ENCODE measurements at regions not wholly inside any gene's neighbourhood (a gene's known extent, or its start where the extent isn't known, plus 50 kb on each side); places are given as distances from the start of the nearest gene placed in this dataset.
"Not testable (repeated sequence)": the region's sequence is repeated elsewhere in the genome, so short reads cannot be mapped to it uniquely, and the experiment has no call there.

DNA sequence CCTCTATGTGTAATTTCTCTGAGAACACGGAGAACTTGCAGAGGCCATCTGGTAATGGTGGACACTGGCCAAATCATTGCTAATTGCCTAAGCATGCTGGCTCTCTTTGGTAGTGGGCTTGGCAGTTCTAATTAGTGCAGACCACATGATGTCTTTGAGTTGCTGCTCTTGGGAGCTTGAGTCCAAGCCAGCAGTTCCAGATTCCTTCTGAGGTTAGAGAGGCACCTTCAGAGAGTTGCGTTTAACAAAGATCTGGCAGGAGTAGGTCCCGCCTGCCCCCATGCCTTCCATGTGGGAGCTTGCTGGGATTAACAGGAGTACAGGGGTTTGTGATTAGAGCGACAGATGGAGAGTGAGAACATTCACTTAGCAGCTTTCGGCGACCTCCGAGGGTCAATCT, 449.0 kb upstream of the LMCD1 start:
- TF ChIP-seq, protein P1, sequence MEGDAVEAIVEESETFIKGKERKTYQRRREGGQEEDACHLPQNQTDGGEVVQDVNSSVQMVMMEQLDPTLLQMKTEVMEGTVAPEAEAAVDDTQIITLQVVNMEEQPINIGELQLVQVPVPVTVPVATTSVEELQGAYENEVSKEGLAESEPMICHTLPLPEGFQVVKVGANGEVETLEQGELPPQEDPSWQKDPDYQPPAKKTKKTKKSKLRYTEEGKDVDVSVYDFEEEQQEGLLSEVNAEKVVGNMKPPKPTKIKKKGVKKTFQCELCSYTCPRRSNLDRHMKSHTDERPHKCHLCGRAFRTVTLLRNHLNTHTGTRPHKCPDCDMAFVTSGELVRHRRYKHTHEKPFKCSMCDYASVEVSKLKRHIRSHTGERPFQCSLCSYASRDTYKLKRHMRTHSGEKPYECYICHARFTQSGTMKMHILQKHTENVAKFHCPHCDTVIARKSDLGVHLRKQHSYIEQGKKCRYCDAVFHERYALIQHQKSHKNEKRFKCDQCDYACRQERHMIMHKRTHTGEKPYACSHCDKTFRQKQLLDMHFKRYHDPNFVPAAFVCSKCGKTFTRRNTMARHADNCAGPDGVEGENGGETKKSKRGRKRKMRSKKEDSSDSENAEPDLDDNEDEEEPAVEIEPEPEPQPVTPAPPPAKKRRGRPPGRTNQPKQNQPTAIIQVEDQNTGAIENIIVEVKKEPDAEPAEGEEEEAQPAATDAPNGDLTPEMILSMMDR (IDR thresholded peaks at IDR 0.05; ENCODE audit: low read depth, low read length, poor library complexity, severe bottlenecking): no peak
- no peak for TF ChIP-seq EZH2phosphoT487 (IDR thresholded peaks at IDR 0.05; ENCODE audit: borderline replicate concordance, low read length)
- Histone ChIP-seq H3K9me3 (ENCODE audit: control insufficient read depth, insufficient read depth, low read length) (no peaks in the 10 kb centered on the region), H3K79me2 (ENCODE audit: control insufficient read depth, low read length) (no peaks in the 10 kb centered on the region), H3K4me1 (ENCODE audit: control insufficient read depth, low read length) (no peaks in the 10 kb centered on the region), H3K36me3 (ENCODE audit: control insufficient read depth, low read length) (no peaks in the 10 kb centered on the region), H3K4me3 (ENCODE audit: low read length) (no peak overlapping the region), H3K4me2 (ENCODE audit: low read length) (no peak overlapping the region), H3K27me3 (ENCODE audit: control insufficient read depth, low read length) (no peaks in the 10 kb centered on the region), H3K9me2 (replicated peaks; ENCODE audit: control insufficient read depth, low read length) (no peaks in the 10 kb centered on the region), H3K27ac (ENCODE audit: low read depth, low read length) (no peak overlapping the region), H4K20me1 (ENCODE audit: control insufficient read depth, insufficient read depth, low read depth, low read length) (no peaks in the 10 kb centered on the region), H3F3A (ENCODE audit: control insufficient read depth, insufficient read depth) (no peaks in the 10 kb centered on the region)

DNA sequence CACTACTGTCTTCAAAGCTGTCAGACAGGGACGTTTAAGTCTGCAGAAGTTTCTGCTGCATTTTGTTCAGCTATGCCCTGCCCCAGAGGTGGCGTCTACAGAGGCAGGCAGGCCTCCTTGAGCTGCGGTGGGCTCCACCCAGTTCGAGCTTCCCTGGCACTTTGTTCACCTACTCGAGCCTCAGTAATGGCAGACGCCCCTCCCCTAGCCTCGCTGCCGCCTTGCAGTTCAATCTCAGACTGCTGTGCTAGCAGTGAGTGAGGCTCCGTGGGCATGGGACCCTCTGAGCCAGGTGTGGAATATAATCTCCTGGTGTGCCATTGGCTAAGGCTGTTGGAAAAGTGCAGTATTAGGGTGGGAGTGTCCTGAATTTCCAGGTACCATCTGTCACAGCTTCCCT, 433.5 kb upstream of the LMCD1 start:
- not testable (repeated sequence) for H3K27me3 ChIP-seq (ENCODE audit: control insufficient read depth, low read length); H3K36me3 ChIP-seq (ENCODE audit: control insufficient read depth, low read length); H3K4me2 ChIP-seq (ENCODE audit: low read length); H3K9me2 ChIP-seq (replicated peaks; ENCODE audit: control insufficient read depth, low read length); H3K4me1 ChIP-seq (ENCODE audit: control insufficient read depth, low read length); H3K4me3 ChIP-seq (ENCODE audit: low read length); H4K20me1 ChIP-seq (ENCODE audit: control insufficient read depth, insufficient read depth, low read depth, low read length); H3K9me3 ChIP-seq (ENCODE audit: control insufficient read depth, insufficient read depth, low read length); H3K27ac ChIP-seq (ENCODE audit: low read depth, low read length); H3K79me2 ChIP-seq (ENCODE audit: control insufficient read depth, low read length); H3F3A ChIP-seq (ENCODE audit: control insufficient read depth, insufficient read depth)

DNA sequence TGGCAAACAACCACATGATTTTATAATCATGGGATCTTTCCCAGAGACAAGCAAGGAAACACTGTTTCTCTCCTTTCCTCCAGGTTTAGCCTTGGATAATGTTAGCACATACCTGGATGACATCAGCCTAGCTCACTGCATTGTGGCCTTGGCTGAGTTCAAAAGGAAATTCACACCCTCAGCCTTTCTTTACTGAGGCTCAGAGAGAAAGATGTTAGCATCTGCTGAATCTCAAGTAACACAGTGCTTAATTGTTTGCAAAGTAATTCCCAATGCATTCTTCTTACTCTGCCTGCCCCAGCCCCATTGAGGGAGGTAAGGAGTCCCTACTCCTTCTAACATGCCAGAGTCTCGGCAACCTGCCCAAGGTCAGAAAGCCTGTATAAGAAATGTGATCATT, 432.2 kb upstream of the LMCD1 start:
- Histone ChIP-seq H3K27ac (ENCODE audit: low read depth, low read length) (no peak overlapping the region), H3K9me3 (ENCODE audit: control insufficient read depth, insufficient read depth, low read length) (no peaks in the 10 kb centered on the region), H3F3A (ENCODE audit: control insufficient read depth, insufficient read depth) (no peaks in the 10 kb centered on the region), H3K27me3 (ENCODE audit: control insufficient read depth, low read length) (no peaks in the 10 kb centered on the region), H3K4me3 (ENCODE audit: low read length) (no peak overlapping the region), H3K79me2 (ENCODE audit: control insufficient read depth, low read length) (no peaks in the 10 kb centered on the region), H3K36me3 (ENCODE audit: control insufficient read depth, low read length) (no peaks in the 10 kb centered on the region), H3K4me1 (ENCODE audit: control insufficient read depth, low read length) (no peaks in the 10 kb centered on the region), H4K20me1 (ENCODE audit: control insufficient read depth, insufficient read depth, low read depth, low read length) (no peaks in the 10 kb centered on the region), H3K9me2 (replicated peaks; ENCODE audit: control insufficient read depth, low read length) (no peaks in the 10 kb centered on the region), H3K4me2 (ENCODE audit: low read length) (no peak overlapping the region)
- TF ChIP-seq EZH2phosphoT487 (IDR thresholded peaks at IDR 0.05; ENCODE audit: borderline replicate concordance, low read length): no peak
- TF ChIP-seq, protein P1 (IDR thresholded peaks at IDR 0.05; ENCODE audit: low read depth, low read length, poor library complexity, severe bottlenecking): no peak

DNA sequence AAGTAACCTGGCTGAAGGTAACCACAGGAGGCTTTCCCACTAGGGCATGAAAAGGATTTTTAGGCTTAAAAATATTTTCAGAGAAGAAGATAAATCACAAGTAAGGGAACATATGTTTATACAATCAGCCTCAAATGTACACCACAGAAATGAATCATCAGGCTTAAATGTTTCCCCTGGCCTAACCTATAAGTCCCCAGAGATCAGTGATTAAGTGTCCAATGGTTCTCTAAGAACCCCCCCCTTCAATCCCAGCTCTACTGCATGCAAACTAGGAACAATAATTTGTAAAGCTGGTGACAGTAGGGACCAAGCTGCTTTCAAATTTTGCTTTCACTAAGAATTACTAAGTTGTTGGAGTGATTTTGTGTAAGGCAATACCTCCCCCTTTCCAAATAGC, 431.6 kb upstream of the LMCD1 start:
- Histone ChIP-seq H3K27me3 (ENCODE audit: control insufficient read depth, low read length) (no peaks in the 10 kb centered on the region), H3K4me1 (ENCODE audit: control insufficient read depth, low read length) (no peaks in the 10 kb centered on the region), H3K79me2 (ENCODE audit: control insufficient read depth, low read length) (no peaks in the 10 kb centered on the region), H4K20me1 (ENCODE audit: control insufficient read depth, insufficient read depth, low read depth, low read length) (no peaks in the 10 kb centered on the region), H3K36me3 (ENCODE audit: control insufficient read depth, low read length) (no peaks in the 10 kb centered on the region), H3K9me2 (replicated peaks; ENCODE audit: control insufficient read depth, low read length) (no peaks in the 10 kb centered on the region), H3F3A (ENCODE audit: control insufficient read depth, insufficient read depth) (no peaks in the 10 kb centered on the region), H3K9me3 (ENCODE audit: control insufficient read depth, insufficient read depth, low read length) (no peaks in the 10 kb centered on the region), H3K4me3 (ENCODE audit: low read length) (no peak overlapping the region), H3K4me2 (ENCODE audit: low read length) (no peak overlapping the region), H3K27ac (ENCODE audit: low read depth, low read length) (no peak overlapping the region)
- TF ChIP-seq, protein P1 (IDR thresholded peaks at IDR 0.05; ENCODE audit: low read depth, low read length, poor library complexity, severe bottlenecking): no peak
- TF ChIP-seq EZH2phosphoT487 (IDR thresholded peaks at IDR 0.05; ENCODE audit: borderline replicate concordance, low read length): no peak

DNA sequence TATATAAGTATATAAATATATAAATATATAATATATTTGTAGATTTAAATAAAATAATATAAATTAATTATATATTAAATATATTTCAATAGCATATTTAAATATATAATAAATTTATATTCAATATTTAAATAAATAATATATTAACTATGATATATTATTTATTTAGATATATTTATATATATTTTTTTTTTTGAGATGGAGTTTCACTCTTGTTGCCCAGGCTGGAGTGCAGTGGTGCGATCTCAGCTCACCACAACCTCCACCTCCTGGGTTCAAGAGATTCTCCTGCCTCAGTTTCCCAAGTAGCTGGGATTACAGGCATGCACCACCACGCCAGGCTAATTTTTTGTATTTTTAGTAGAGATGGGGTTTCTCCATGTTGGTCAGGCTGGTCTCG, 426.9 kb upstream of the LMCD1 start:
- not testable (repeated sequence) for H3K4me1 ChIP-seq (ENCODE audit: control insufficient read depth, low read length); H3K36me3 ChIP-seq (ENCODE audit: control insufficient read depth, low read length); H3K9me3 ChIP-seq (ENCODE audit: control insufficient read depth, insufficient read depth, low read length); H4K20me1 ChIP-seq (ENCODE audit: control insufficient read depth, insufficient read depth, low read depth, low read length); H3K9me2 ChIP-seq (replicated peaks; ENCODE audit: control insufficient read depth, low read length); H3K4me3 ChIP-seq (ENCODE audit: low read length); H3K4me2 ChIP-seq (ENCODE audit: low read length); H3K79me2 ChIP-seq (ENCODE audit: control insufficient read depth, low read length); H3K27ac ChIP-seq (ENCODE audit: low read depth, low read length); H3K27me3 ChIP-seq (ENCODE audit: control insufficient read depth, low read length); H3F3A ChIP-seq (ENCODE audit: control insufficient read depth, insufficient read depth)

Data from DOHH2 (cell line).